WTC11 (cell line): ENCODE measurements at regions not wholly inside any gene's neighbourhood (a gene's known extent, or its start where the extent isn't known, plus 50 kb on each side); places are given as distances from the start of the nearest gene placed in this dataset.

Source experiments
- ATAC-seq: fragments of 200-7000 bp; cut with Tn5 transposase; 2 replicates; pipeline ENCODE4 v1.10.0; 2021; ENCODE audit warnings: mild to moderate bottlenecking, moderate library complexity
- CTCF ChIA-PET: fragments of 300-600 bp; sonication (Branson Sonifier 250); formaldehyde crosslinking; loops from one replicate; lab custom pipeline; 2021; ENCODE audit warnings: antibody characterized with exemption; lab: Charles Lee
- POLR2A ChIA-PET: fragments of 350-600 bp; sonication (Branson Sonifier 250); formaldehyde crosslinking; loops from one replicate; lab custom pipeline; 2021; ENCODE audit warnings: antibody characterized with exemption; lab: Charles Lee
- DNase-seq: peaks from one replicate; pipeline ENCODE4 v3.0.0; 2021; ENCODE audit warnings: low spot score
- H3K27ac Mint-ChIP-seq: 2 replicates; pipeline ENCODE4 v1.8.0; 2021; ENCODE audit warnings: mixed read lengths
- H3K27me3 Mint-ChIP-seq: 2 replicates; pipeline ENCODE4 v1.8.0; 2021; ENCODE audit warnings: low read depth, mild to moderate bottlenecking, moderate library complexity, mixed read lengths
- H3K36me3 Mint-ChIP-seq: 2 replicates; pipeline ENCODE4 v1.8.0; 2021; ENCODE audit warnings: mixed read lengths
- H3K4me1 Mint-ChIP-seq: 2 replicates; pipeline ENCODE4 v1.8.0; 2022; ENCODE audit warnings: mixed read lengths
- H3K4me3 Mint-ChIP-seq: 2 replicates; pipeline ENCODE4 v1.8.0; 2021; ENCODE audit warnings: mild to moderate bottlenecking, moderate library complexity, mixed read lengths
- H3K9me3 Mint-ChIP-seq: 2 replicates; pipeline ENCODE4 v1.8.0; 2021; ENCODE audit warnings: mixed read lengths
- ATF3 ChIP-seq: sonication (generic); formaldehyde crosslinking; conservative IDR thresholded peaks from 2 replicates; pipeline ENCODE4 v1.8.1; 2022; ENCODE audit warnings: mild to moderate bottlenecking, missing genetic modification reagents
- E2F5 ChIP-seq: sonication (generic); formaldehyde crosslinking; IDR thresholded peaks from 2 replicates; pipeline ENCODE4 v1.8.1; 2022; ENCODE audit warnings: mild to moderate bottlenecking, moderate library complexity, missing genetic modification reagents
- ETV6 ChIP-seq: sonication (generic); formaldehyde crosslinking; IDR thresholded peaks from 2 replicates; pipeline ENCODE4 v1.8.1; 2022; ENCODE audit warnings: mild to moderate bottlenecking, missing genetic modification reagents
- FOXP1 ChIP-seq: sonication (generic); formaldehyde crosslinking; IDR thresholded peaks from 2 replicates; pipeline ENCODE4 v1.8.0; 2022; ENCODE audit warnings: missing genetic modification reagents, mild to moderate bottlenecking, moderate library complexity, borderline replicate concordance
- HMGXB4 ChIP-seq: sonication (generic); formaldehyde crosslinking; IDR thresholded peaks from 2 replicates; pipeline ENCODE4 v1.8.1; 2023; ENCODE audit warnings: mild to moderate bottlenecking, moderate library complexity, missing genetic modification reagents
- IRF1 ChIP-seq: sonication (generic); formaldehyde crosslinking; IDR thresholded peaks from 2 replicates; pipeline ENCODE4 v1.8.0; 2023; ENCODE audit warnings: missing genetic modification reagents
- OVOL2 ChIP-seq: fragments of 250-450 bp; sonication (Bioruptor Pico); IDR thresholded peaks from 2 replicates; pipeline ENCODE4 v1.9.0; 2021; ENCODE audit warnings: mild to moderate bottlenecking, borderline replicate concordance
- SOX15 ChIP-seq: fragments of 250-450 bp; sonication (Bioruptor Pico); IDR thresholded peaks from 2 replicates; pipeline ENCODE4 v1.9.0; 2021; ENCODE audit warnings: mild to moderate bottlenecking
- ZNF121 ChIP-seq: sonication (generic); formaldehyde crosslinking; IDR thresholded peaks from 2 replicates; pipeline ENCODE4 v1.8.0; 2023; ENCODE audit warnings: missing genetic modification reagents
- ZNF138 ChIP-seq: sonication (generic); formaldehyde crosslinking; conservative IDR thresholded peaks from 2 replicates; pipeline ENCODE4 v1.8.1; 2022; ENCODE audit warnings: mild to moderate bottlenecking, moderate library complexity, missing genetic modification reagents
- ZNF281 ChIP-seq: sonication (generic); formaldehyde crosslinking; IDR thresholded peaks from 2 replicates; pipeline ENCODE4 v1.8.0; 2023; ENCODE audit warnings: mild to moderate bottlenecking, missing genetic modification reagents
- ZNF532 ChIP-seq: fragments of 250-450 bp; sonication (Bioruptor Pico); IDR thresholded peaks from 2 replicates; pipeline ENCODE4 v1.9.0; 2021; ENCODE audit warnings: mild to moderate bottlenecking, borderline replicate concordance
- ZNF671 ChIP-seq: fragments of 250-450 bp; sonication (Bioruptor Pico); IDR thresholded peaks from 2 replicates; pipeline ENCODE4 v1.8.0; 2021; ENCODE audit warnings: mild to moderate bottlenecking

GRCh38 chrX:39462835-39463234 is 634.9 kb downstream of the BCOR start (continued):
- TF ChIP-seq HMGXB4 (CRISPR knock-in tag) (no peak), IRF1 (no peak), ZNF121 (CRISPR knock-in tag) (no peak), ATF3 (CRISPR knock-in tag) (no peak), OVOL2 (no peak), ZNF671 (no peak), ZNF281 (no peak), ZNF532 (CRISPR knock-in tag) (no peak)

GRCh38 chrX:39464253-39464652 is 633.5 kb downstream of the BCOR start:
- Mint-ChIP-seq H3K27me3 (no peaks in the 10 kb centered on the region), H3K9me3 (no peaks in the 10 kb centered on the region), H3K36me3 (no peaks in the 10 kb centered on the region), H3K27ac (no peak overlapping the region), H3K4me1 (no peaks in the 10 kb centered on the region), H3K4me3 (no peak overlapping the region)
- POLR2A ChIA-PET = no interaction called here
- ATAC-seq (no peak), DNase-seq (no peak)
- CTCF ChIA-PET = no interaction called here
- no peak for TF ChIP-seq E2F5 (CRISPR knock-in tag)
- no peak for TF ChIP-seq ZNF138 (CRISPR knock-in tag)
- TF ChIP-seq FOXP1 (CRISPR knock-in tag) = no peak
- TF ChIP-seq, all 79 proteins: peak for 0

- ATAC-seq (no peak), DNase-seq (no peak)
- TF ChIP-seq ETV6 (CRISPR knock-in tag) = no peak
- no peak for TF ChIP-seq SOX15 (CRISPR knock-in tag)
- ChIA-PET POLR2A (no interaction called here), CTCF (interaction anchor here (1.1 kb wide), 1 partner anchor 12 kb away, joined by 4 read pairs; no protein-coding TSS in a partner anchor)
- Mint-ChIP-seq H3K4me3 (no peak overlapping the region), H3K9me3 (no peaks in the 10 kb centered on the region), H3K27ac (no peak overlapping the region), H3K4me1 (no peaks in the 10 kb centered on the region), H3K36me3 (no peaks in the 10 kb centered on the region), H3K27me3 (no peaks in the 10 kb centered on the region)
Observed at GRCh38 chrX:39465467-39465866, 632.3 kb downstream of the BCOR start.
